ENCODE measurements at regions not wholly inside any gene's neighbourhood (a gene's known extent, or its start where the extent isn't known, plus 50 kb on each side); places are given as distances from the start of the nearest gene placed in this dataset.

- no peak for TF ChIP-seq EZH2 (IDR thresholded peaks at IDR 0.05; ENCODE audit: borderline replicate concordance, low read depth, low read length, poor library complexity, severe bottlenecking)
- TF ChIP-seq CTCF (conservative IDR thresholded peaks at IDR 0.05; ENCODE audit: low read depth, low read length), result no peak
These were observed 86.0 kb upstream of the C1QTNF7 start for GRCh38 chr4:15341733-15342300.

Data from A673 (cell line).